WTC11 (cell line): ENCODE measurements at regions not wholly inside any gene's neighbourhood (a gene's known extent, or its start where the extent isn't known, plus 50 kb on each side); places are given as distances from the start of the nearest gene placed in this dataset.

Source experiments
- CREM ChIP-seq: sonication (generic); formaldehyde crosslinking; IDR thresholded peaks from 2 replicates; pipeline ENCODE4 v1.8.1; 2022; ENCODE audit warnings: mild to moderate bottlenecking, missing genetic modification reagents, moderate library complexity
- ETV6 ChIP-seq: sonication (generic); formaldehyde crosslinking; IDR thresholded peaks from 2 replicates; pipeline ENCODE4 v1.8.1; 2022; ENCODE audit warnings: mild to moderate bottlenecking, missing genetic modification reagents
- FOXJ3 ChIP-seq: sonication (generic); formaldehyde crosslinking; IDR thresholded peaks from 2 replicates; pipeline ENCODE4 v1.9.0; 2021; ENCODE audit warnings: missing genetic modification reagents, mild to moderate bottlenecking, borderline replicate concordance
- GRHL2 ChIP-seq: fragments of 250-450 bp; sonication (Bioruptor Pico); IDR thresholded peaks from 2 replicates; pipeline ENCODE4 v1.8.0; 2022; ENCODE audit warnings: mild to moderate bottlenecking, moderate library complexity; ENCODE audit not compliant: insufficient replicate concordance, severe bottlenecking
- IRF2 ChIP-seq: sonication (generic); formaldehyde crosslinking; IDR thresholded peaks from 2 replicates; pipeline ENCODE4 v1.8.0; 2022; ENCODE audit warnings: low read depth, missing genetic modification reagents, borderline replicate concordance
- KAT7 ChIP-seq: sonication (generic); formaldehyde crosslinking; IDR thresholded peaks from 2 replicates; pipeline ENCODE4 v1.8.1; 2023; ENCODE audit warnings: missing genetic modification reagents, mild to moderate bottlenecking, borderline replicate concordance
- OVOL2 ChIP-seq: fragments of 250-450 bp; sonication (Bioruptor Pico); IDR thresholded peaks from 2 replicates; pipeline ENCODE4 v1.9.0; 2021; ENCODE audit warnings: mild to moderate bottlenecking, borderline replicate concordance
- PRRX2 ChIP-seq: fragments of 250-450 bp; sonication (Bioruptor Pico); IDR thresholded peaks from 2 replicates; pipeline ENCODE4 v1.8.0; 2021; ENCODE audit warnings: mild to moderate bottlenecking
- SP1 ChIP-seq: sonication (generic); formaldehyde crosslinking; conservative IDR thresholded peaks from 2 replicates; pipeline ENCODE4 v1.8.1; 2022; ENCODE audit warnings: missing genetic modification reagents
- TEAD1 ChIP-seq: sonication (generic); formaldehyde crosslinking; IDR thresholded peaks from 2 replicates; pipeline ENCODE4 v1.8.0; 2022; ENCODE audit warnings: mild to moderate bottlenecking, missing genetic modification reagents
- TP53 ChIP-seq: sonication (generic); formaldehyde crosslinking; IDR thresholded peaks from 2 replicates; pipeline ENCODE4 v1.8.1; 2023; ENCODE audit warnings: mild to moderate bottlenecking, missing genetic modification reagents
- ZNF121 ChIP-seq: sonication (generic); formaldehyde crosslinking; IDR thresholded peaks from 2 replicates; pipeline ENCODE4 v1.8.0; 2023; ENCODE audit warnings: missing genetic modification reagents
- ZNF219 ChIP-seq: sonication (generic); formaldehyde crosslinking; IDR thresholded peaks from 2 replicates; pipeline ENCODE4 v1.8.0; 2023; ENCODE audit warnings: missing genetic modification reagents, mild to moderate bottlenecking, borderline replicate concordance
- ZNF263 ChIP-seq: sonication (generic); formaldehyde crosslinking; IDR thresholded peaks from 2 replicates; pipeline ENCODE4 v1.8.1; 2022; ENCODE audit warnings: low read depth, mild to moderate bottlenecking, moderate library complexity, missing genetic modification reagents
- ZNF671 ChIP-seq: fragments of 250-450 bp; sonication (Bioruptor Pico); IDR thresholded peaks from 2 replicates; pipeline ENCODE4 v1.8.0; 2021; ENCODE audit warnings: mild to moderate bottlenecking
- TF ChIP-seq, protein P1 (sequence below): sonication (generic); formaldehyde crosslinking; IDR thresholded peaks from 2 replicates; pipeline ENCODE4 v1.8.0; 2023; ENCODE audit warnings: missing genetic modification reagents
- TF ChIP-seq, protein P2 (sequence below): sonication (generic); formaldehyde crosslinking; IDR thresholded peaks from 2 replicates; pipeline ENCODE4 v1.8.1; 2023; ENCODE audit warnings: mild to moderate bottlenecking, missing genetic modification reagents
- TF ChIP-seq, protein P3 (sequence below): sonication (generic); formaldehyde crosslinking; IDR thresholded peaks from 2 replicates; pipeline ENCODE4 v1.8.0; 2022; ENCODE audit warnings: missing genetic modification reagents
- TF ChIP-seq, protein P4 (sequence below): sonication (generic); formaldehyde crosslinking; IDR thresholded peaks from 2 replicates; pipeline ENCODE4 v1.8.1; 2023; ENCODE audit warnings: mild to moderate bottlenecking, missing genetic modification reagents, moderate library complexity
- TF ChIP-seq, protein P5 (sequence below): sonication (generic); formaldehyde crosslinking; IDR thresholded peaks from 2 replicates; pipeline ENCODE4 v1.8.1; 2023; ENCODE audit warnings: mild to moderate bottlenecking, missing genetic modification reagents, borderline replicate concordance
- TF ChIP-seq, protein P6 (sequence below): sonication (generic); formaldehyde crosslinking; IDR thresholded peaks from 2 replicates; pipeline ENCODE4 v1.8.0; 2023; ENCODE audit warnings: mild to moderate bottlenecking, missing genetic modification reagents
- TF ChIP-seq, protein P7 (sequence below): sonication (generic); formaldehyde crosslinking; IDR thresholded peaks from 2 replicates; pipeline ENCODE4 v1.8.1; 2022; ENCODE audit warnings: mild to moderate bottlenecking, missing genetic modification reagents, moderate library complexity, borderline replicate concordance
- TF ChIP-seq, protein P8 (sequence below): sonication (generic); formaldehyde crosslinking; conservative IDR thresholded peaks from 2 replicates; pipeline ENCODE4 v1.8.1; 2022; ENCODE audit warnings: mild to moderate bottlenecking, missing genetic modification reagents
- TF ChIP-seq, protein P9 (sequence below): sonication (generic); formaldehyde crosslinking; IDR thresholded peaks from 2 replicates; pipeline ENCODE4 v1.8.0; 2022; ENCODE audit warnings: mild to moderate bottlenecking, missing genetic modification reagents

DNA sequence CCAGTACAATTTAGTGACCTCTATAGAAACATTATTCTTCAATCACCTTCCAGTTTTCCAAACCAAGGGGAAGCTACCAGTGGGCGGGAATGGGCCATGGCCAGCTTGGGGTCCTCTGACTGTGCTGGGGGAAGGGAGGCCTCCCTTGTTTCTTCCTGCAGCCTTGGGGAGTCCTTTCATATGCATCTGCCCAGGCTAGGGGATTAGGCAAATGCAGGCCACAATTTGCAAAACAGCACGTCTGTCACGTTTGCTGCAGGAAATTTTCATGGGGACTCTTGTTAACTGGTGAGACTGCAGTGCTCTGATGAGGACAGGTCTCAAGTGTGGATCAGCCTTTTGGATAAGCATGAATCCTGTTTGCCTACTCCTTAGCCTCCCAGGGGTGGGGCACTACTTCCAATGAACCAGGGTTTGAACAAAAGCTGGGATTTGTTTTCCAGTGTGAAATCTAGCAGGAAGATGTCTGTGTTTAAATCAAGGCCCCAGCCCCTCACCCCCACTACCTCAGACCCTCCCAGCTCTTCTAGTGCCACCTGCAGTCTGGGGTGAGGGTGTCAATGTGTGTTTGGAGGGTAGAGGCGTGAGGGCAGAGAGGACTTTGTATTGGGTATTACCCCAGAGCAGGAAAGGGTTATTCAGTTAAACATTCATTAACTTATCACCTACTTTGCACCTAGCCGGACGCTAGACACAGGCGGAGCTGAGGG, 219.9 kb downstream of the OPA1 start (continued):
- TF ChIP-seq, protein P1, sequence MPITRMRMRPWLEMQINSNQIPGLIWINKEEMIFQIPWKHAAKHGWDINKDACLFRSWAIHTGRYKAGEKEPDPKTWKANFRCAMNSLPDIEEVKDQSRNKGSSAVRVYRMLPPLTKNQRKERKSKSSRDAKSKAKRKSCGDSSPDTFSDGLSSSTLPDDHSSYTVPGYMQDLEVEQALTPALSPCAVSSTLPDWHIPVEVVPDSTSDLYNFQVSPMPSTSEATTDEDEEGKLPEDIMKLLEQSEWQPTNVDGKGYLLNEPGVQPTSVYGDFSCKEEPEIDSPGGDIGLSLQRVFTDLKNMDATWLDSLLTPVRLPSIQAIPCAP (CRISPR knock-in tag): no peak
- TF ChIP-seq PRRX2 (CRISPR knock-in tag) (no peak), ZNF263 (no peak), FOXJ3 (CRISPR knock-in tag) (no peak), IRF2 (no peak), ETV6 (peak; percentile 86), KAT7 (CRISPR knock-in tag) (no peak), SP1 (peak; percentile 82), ZNF219 (CRISPR knock-in tag) (0 out of 2 replicates have a peak, but pooled peaks have one; percentile 45), ZNF121 (CRISPR knock-in tag) (no peak), TEAD1 (CRISPR knock-in tag) (peak; percentile 96), CREM (CRISPR knock-in tag) (peak; percentile 63; the same call in 1 of the 2 replicates), ZNF671 (CRISPR knock-in tag) (no peak), GRHL2 (CRISPR knock-in tag) (no peak), TP53 (no peak), OVOL2 (CRISPR knock-in tag) (no peak)
- TF ChIP-seq, protein P2, sequence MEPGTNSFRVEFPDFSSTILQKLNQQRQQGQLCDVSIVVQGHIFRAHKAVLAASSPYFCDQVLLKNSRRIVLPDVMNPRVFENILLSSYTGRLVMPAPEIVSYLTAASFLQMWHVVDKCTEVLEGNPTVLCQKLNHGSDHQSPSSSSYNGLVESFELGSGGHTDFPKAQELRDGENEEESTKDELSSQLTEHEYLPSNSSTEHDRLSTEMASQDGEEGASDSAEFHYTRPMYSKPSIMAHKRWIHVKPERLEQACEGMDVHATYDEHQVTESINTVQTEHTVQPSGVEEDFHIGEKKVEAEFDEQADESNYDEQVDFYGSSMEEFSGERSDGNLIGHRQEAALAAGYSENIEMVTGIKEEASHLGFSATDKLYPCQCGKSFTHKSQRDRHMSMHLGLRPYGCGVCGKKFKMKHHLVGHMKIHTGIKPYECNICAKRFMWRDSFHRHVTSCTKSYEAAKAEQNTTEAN (CRISPR knock-in tag): peak; percentile 74; the same call in 1 of the 2 replicates
- TF ChIP-seq, protein P3, sequence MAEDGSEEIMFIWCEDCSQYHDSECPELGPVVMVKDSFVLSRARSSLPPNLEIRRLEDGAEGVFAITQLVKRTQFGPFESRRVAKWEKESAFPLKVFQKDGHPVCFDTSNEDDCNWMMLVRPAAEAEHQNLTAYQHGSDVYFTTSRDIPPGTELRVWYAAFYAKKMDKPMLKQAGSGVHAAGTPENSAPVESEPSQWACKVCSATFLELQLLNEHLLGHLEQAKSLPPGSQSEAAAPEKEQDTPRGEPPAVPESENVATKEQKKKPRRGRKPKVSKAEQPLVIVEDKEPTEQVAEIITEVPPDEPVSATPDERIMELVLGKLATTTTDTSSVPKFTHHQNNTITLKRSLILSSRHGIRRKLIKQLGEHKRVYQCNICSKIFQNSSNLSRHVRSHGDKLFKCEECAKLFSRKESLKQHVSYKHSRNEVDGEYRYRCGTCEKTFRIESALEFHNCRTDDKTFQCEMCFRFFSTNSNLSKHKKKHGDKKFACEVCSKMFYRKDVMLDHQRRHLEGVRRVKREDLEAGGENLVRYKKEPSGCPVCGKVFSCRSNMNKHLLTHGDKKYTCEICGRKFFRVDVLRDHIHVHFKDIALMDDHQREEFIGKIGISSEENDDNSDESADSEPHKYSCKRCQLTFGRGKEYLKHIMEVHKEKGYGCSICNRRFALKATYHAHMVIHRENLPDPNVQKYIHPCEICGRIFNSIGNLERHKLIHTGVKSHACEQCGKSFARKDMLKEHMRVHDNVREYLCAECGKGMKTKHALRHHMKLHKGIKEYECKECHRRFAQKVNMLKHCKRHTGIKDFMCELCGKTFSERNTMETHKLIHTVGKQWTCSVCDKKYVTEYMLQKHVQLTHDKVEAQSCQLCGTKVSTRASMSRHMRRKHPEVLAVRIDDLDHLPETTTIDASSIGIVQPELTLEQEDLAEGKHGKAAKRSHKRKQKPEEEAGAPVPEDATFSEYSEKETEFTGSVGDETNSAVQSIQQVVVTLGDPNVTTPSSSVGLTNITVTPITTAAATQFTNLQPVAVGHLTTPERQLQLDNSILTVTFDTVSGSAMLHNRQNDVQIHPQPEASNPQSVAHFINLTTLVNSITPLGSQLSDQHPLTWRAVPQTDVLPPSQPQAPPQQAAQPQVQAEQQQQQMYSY (CRISPR knock-in tag): no peak
- TF ChIP-seq, protein P4, sequence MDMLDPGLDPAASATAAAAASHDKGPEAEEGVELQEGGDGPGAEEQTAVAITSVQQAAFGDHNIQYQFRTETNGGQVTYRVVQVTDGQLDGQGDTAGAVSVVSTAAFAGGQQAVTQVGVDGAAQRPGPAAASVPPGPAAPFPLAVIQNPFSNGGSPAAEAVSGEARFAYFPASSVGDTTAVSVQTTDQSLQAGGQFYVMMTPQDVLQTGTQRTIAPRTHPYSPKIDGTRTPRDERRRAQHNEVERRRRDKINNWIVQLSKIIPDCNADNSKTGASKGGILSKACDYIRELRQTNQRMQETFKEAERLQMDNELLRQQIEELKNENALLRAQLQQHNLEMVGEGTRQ: peak; percentile 41; the same call in 1 of the 2 replicates
- TF ChIP-seq, protein P5, sequence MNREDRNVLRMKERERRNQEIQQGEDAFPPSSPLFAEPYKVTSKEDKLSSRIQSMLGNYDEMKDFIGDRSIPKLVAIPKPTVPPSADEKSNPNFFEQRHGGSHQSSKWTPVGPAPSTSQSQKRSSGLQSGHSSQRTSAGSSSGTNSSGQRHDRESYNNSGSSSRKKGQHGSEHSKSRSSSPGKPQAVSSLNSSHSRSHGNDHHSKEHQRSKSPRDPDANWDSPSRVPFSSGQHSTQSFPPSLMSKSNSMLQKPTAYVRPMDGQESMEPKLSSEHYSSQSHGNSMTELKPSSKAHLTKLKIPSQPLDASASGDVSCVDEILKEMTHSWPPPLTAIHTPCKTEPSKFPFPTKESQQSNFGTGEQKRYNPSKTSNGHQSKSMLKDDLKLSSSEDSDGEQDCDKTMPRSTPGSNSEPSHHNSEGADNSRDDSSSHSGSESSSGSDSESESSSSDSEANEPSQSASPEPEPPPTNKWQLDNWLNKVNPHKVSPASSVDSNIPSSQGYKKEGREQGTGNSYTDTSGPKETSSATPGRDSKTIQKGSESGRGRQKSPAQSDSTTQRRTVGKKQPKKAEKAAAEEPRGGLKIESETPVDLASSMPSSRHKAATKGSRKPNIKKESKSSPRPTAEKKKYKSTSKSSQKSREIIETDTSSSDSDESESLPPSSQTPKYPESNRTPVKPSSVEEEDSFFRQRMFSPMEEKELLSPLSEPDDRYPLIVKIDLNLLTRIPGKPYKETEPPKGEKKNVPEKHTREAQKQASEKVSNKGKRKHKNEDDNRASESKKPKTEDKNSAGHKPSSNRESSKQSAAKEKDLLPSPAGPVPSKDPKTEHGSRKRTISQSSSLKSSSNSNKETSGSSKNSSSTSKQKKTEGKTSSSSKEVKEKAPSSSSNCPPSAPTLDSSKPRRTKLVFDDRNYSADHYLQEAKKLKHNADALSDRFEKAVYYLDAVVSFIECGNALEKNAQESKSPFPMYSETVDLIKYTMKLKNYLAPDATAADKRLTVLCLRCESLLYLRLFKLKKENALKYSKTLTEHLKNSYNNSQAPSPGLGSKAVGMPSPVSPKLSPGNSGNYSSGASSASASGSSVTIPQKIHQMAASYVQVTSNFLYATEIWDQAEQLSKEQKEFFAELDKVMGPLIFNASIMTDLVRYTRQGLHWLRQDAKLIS (CRISPR knock-in tag): 0 out of 2 replicates have a peak, but pooled peaks have one; percentile 52
- TF ChIP-seq, protein P6, sequence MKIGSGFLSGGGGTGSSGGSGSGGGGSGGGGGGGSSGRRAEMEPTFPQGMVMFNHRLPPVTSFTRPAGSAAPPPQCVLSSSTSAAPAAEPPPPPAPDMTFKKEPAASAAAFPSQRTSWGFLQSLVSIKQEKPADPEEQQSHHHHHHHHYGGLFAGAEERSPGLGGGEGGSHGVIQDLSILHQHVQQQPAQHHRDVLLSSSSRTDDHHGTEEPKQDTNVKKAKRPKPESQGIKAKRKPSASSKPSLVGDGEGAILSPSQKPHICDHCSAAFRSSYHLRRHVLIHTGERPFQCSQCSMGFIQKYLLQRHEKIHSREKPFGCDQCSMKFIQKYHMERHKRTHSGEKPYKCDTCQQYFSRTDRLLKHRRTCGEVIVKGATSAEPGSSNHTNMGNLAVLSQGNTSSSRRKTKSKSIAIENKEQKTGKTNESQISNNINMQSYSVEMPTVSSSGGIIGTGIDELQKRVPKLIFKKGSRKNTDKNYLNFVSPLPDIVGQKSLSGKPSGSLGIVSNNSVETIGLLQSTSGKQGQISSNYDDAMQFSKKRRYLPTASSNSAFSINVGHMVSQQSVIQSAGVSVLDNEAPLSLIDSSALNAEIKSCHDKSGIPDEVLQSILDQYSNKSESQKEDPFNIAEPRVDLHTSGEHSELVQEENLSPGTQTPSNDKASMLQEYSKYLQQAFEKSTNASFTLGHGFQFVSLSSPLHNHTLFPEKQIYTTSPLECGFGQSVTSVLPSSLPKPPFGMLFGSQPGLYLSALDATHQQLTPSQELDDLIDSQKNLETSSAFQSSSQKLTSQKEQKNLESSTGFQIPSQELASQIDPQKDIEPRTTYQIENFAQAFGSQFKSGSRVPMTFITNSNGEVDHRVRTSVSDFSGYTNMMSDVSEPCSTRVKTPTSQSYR (CRISPR knock-in tag): peak; percentile 98
- TF ChIP-seq, protein P7, sequence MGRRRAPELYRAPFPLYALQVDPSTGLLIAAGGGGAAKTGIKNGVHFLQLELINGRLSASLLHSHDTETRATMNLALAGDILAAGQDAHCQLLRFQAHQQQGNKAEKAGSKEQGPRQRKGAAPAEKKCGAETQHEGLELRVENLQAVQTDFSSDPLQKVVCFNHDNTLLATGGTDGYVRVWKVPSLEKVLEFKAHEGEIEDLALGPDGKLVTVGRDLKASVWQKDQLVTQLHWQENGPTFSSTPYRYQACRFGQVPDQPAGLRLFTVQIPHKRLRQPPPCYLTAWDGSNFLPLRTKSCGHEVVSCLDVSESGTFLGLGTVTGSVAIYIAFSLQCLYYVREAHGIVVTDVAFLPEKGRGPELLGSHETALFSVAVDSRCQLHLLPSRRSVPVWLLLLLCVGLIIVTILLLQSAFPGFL: no peak
- TF ChIP-seq, protein P8, sequence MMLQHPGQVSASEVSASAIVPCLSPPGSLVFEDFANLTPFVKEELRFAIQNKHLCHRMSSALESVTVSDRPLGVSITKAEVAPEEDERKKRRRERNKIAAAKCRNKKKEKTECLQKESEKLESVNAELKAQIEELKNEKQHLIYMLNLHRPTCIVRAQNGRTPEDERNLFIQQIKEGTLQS: no peak
- TF ChIP-seq, protein P9, sequence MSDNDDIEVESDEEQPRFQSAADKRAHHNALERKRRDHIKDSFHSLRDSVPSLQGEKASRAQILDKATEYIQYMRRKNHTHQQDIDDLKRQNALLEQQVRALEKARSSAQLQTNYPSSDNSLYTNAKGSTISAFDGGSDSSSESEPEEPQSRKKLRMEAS (CRISPR knock-in tag): peak; percentile 56; the same call in 1 of the 2 replicates
